ENCODE measurements at regions not wholly inside any gene's neighbourhood (a gene's known extent, or its start where the extent isn't known, plus 50 kb on each side); places are given as distances from the start of the nearest gene placed in this dataset.

DNA sequence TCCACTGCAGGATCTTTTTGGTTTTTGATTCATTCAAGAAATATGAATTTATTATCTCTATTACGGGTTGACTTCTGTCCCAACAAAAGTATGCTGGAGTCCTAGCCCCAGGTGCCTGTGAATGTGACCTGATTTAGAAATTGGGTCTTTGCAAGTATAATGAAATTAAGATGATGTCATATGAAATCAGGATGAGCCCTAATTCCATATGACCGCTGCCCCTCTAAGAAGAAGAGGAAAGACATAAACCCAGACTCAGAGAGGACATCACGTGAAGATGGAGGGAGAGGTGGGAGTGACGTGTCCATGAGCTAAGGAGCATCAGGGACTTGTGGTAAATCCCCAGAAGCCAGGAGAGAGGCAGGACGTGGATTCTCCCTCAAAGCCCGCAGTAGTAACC lies 287.1 kb downstream of the LPIN1 start:
- DNase-seq: no peak

DNA sequence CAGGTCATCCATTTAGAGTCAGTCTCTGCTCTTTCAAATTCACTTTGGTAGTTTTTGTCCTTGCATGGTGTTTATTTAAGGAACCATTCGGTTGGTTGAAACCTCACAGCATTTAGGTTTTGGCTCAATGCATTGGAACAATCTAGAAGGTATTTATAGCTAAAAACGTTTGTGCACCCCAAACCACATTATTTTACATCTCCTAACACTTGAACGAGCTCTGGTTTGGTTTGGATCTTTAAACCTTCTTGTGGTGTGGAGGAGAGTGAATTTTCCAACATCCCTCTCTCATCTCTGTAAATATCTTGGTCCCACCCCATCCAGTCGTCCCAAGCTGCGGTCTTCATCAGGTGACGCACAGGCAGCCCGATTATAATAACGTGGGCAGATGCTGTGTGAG lies 287.9 kb downstream of the LPIN1 start:
- DNase-seq: no peak

DNA sequence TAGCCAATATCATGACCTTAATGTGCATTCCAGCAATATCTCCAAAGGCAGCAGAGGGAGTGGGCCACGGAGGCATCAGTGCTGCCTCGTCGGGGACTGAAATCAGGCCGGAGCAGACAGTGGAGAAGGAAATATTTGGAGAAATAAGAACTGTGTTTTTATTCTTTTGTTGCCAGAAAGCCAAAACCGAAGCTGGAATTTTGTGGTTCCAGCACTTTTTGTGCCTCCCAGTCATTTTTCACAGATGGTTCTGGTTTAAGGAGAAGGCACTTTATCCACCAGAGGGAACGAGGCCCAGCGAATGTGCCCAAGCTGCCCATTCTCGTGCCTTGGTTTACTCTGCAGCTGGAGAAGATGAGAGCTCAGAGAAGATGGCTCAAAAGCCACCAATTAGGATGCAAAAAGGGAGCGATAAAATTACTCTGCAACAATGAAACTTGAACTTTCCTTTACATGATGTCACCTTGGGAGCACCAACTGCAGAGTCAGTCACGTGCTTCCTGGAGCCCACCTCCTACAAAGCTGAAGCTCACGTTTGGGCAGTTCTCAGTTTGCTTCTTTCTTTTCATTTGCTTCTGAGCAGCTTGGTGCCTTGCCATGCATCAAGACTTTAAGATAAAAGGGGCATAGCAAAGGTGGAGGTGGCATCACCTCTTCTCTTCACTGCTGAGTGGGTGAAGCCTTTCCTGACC lies 288.7 kb downstream of the LPIN1 start:
- DNase-seq: no peak

DNA sequence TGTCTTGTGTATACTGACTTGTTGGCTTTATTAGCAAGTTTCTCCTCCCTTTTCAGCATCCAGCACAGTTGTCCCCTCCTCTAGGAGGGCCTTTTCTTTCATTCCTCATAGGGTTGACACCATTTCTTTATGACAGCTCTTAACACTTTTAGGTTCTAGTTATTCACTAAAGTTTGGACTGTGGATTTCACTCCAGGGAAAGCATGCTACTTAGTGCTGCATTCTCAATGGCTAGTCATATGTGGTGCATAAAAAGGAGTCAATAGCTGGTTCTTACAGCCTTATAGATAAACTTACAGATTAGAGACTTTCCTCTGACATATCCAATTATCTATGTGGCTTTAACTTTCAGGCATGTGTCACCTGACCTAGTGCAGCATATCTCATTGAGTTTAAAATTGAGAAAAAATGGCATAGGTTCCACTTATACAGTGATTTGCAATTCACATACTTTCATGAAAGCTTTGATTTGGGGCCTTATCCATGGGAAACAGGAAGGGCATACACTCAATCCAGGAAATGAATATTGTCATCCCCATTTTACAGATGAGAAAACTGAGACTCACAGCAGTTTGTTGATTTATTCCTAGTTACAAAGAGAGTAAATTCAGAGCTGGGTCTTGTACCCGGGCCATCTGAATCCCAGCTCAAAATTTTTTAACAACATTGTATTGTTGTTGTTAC lies 289.7 kb downstream of the LPIN1 start:
- DNase-seq: no peak

DNA sequence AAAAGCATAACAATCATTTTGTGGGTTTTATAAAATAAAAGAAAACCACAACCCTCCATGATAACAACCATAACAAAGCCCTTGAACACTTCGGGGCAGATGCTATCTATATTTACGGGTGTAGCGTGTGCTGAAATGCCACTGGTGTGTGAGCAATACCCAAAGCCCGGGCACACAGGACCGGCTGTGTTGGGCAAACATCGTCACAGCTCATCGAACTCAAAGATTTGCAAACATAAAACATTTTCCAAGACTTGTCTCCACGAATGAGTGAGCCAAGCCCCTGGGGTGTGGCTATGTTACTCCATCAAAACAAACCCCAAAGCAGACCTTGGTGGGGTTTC lies 290.2 kb downstream of the LPIN1 start:
- DNase-seq: no peak

DNA sequence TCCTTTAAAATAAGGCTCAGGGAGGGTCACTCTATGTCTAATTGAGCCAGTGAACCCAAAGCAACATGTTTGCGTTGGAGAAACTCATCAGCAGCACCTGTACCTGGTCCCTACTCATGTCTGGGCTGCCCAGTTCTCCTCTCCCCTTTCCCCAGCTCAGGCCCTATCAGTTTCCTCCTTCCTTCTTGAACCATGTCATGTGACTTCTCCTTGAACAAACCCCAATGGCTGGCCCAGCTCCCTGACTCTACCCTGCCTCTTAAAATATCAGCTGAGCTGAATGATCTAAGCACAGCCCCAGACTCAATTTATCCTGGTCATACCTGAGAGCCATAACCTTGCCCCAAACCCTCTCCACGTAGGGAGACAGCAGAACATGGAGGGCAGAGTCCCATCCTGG lies 290.9 kb downstream of the LPIN1 start:
- no peak for DNase-seq

DNA sequence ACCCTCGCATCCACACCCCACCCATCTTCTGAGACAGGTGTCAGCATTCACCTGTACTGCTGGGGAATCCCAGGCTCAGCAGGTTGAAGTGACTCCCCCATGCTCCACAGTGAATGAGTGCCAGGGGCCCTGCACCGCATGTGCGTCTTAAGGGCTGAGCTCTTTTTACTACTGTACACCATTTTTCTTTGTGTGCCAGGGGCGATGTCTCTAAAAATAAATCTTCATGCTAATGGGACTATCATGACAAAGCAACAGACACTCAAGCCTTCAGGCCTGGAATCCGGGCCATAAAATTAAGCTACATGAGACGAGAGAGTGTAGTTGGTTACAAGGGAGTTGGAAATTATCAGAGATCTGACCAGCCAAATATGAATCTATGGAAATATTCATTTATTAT lies 294.8 kb downstream of the LPIN1 start:
- DNase-seq: no peak

DNA sequence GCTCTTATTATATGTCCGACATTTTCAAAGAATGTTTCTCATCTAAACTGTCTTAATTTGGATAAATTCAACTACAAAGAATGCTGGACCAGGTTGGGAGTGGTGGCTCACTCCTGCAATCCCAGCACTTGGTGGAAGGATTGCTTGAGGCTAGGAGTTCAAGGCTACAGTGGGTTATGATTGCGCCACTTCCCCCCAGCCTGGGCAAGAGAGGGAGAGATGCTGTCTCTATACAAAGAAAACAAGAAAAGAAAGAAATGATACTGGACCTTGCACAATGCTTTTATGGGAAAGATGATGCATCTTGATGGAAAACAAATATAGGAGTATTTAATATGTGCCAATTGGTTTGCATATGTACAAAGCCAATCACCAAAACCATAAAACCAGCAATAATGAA lies 296.7 kb downstream of the LPIN1 start:
- DNase-seq: no peak

DNA sequence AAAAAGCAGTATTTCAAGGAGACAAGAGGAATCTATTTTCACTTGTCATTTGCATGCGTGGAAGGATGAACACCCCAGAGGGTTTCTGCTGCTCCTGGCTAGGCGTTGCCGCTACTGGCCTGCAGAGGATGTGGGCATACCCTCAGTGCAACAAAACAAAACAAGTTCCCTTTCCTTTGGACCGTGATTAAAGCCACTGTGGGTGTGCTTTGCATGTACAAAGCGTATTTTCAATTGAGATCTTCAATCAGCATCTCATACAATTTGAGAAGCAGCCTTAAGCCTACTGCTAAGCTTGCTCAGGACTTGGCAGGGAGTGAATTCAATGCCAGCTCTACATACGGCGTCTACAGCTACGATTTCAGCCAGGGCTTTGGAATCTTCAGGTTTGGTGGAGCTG lies 298.4 kb downstream of the LPIN1 start:
- no peak for DNase-seq

DNA sequence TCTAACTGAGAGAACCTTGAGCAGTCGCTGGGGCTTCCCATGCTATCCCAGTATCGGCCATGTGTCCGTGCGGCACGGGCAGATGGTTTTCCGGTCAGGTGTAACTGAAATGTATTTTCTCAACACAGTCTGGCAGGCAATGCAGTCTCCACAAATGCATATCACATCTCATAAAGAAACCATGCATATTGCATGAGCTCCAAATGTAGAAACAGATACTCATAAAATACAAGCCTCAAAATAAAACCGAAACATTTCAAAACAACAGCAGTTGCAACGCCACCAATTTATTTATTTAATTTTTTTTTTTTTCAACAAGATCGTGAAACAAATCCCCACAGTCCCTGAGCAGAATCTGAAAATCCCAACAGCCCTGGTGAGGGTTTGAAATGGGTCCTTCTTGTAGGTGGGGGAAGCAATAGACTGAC lies 299.4 kb downstream of the LPIN1 start:
- DNase-seq: no peak

DNA sequence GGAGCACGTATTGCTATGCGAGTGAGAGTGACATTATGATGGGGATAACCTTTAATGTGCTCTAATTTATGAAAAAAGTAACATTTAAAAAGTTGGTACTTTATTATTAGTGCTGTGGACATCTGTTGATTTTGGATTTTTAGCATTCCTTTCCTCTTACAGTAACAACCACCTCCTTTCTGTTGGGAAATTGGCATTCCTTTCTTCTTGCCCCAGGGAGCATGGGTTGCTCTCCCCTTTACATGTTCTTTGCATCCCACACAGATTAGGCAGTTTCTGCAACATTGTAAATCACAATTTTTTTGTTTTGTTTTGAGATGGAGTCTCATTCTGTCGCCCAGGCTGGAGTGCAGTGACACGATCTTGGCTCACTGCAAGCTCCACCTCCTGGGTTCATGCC lies 300.2 kb downstream of the LPIN1 start:
- DNase-seq: no peak

DNA sequence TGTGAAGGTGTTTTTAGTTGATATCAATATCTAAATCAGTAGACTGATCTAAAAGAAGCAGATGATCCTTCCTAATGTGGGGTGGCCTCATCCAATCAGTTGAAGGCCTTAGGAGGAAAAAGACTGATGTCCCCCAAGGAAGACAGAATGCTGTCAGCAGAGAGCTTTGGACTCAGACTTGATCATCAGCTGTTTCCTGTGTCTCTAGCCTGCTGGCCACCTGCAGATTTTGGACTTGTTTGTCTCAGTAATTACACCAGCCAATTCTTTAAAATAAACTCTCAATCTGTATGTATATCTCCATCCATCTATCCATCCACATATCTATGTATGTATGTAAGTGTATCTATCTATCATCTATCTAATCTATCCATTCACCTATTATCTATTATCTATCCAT lies 301.3 kb downstream of the LPIN1 start:
- DNase-seq: no peak

DNA sequence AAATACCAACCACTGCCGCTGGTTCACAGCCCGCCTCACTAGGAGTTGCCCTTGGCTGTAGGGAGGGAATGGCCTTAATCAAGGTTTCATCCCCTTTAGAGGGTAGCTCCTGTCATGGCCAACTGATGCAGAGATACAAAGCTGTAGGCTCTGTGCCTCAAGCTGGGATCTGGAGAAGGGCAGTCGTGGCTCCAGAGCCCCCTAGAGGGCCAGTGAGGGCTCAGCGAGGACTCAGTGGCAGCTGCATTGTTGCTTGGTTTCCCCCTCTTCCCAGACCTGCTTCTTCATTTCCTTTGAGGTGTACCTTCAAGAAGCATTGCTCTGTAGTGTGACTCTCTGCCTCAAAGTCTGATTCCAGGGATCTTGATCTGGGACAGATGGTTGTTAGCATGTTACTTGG lies 302.1 kb downstream of the LPIN1 start:
- DNase-seq: no peak

DNA sequence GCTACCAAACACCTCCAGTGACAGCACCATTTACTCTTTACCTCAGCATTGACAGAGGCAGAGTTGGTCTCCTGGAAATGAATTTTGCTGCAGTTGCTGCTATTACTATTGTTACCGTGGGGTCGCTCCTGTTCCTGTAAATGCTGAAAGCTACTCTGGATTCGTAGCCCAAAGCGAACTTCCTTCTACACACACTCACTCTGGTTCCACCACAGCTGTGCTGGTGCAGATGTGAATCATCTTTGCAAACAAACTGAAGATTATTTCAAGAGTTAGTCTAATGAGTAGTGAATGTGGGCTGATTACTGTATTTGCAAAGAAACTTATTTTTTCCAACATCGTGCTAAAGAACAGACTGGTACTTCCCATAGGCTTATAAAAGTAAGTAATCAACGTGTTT lies 304.0 kb downstream of the LPIN1 start:
- DNase-seq: no peak

DNA sequence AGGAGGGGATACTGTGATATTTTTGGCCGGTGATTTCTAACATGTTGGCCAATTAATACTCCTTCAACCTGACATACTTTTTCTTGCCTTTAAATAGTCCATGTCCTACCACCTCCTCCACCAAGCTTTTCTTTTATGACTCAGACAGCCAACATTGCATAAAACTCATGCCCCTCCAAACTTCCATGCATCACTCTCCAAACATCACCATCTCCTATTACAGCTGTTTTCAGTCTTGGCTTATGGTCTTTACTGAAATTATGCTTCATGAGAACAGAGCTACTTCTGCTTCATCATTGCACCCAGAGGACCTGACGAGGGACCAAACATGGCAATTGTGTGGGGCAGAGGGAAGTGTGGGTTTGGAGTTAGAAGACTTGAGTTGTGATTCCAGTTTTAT lies 305.4 kb downstream of the LPIN1 start:
- no peak for DNase-seq

DNA sequence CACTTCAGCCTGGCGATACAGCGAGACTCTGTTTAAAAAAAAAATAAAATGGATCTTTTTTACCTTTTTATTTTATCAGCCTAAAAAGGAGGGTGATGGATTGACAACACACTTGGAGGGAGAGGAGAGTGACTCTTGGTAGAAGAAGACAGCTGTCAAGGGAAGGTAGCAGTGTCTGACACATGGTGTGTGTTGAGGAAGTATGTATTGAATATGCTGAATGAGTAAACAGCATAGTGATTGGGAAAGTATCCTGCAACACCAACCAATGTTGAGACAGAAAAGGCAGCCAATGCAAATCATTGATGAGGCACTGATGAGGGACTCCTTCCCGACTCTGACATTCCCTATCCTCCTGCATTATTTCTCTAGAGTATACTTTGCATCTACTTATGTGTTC lies 306.4 kb downstream of the LPIN1 start:
- DNase-seq: no peak

DNA sequence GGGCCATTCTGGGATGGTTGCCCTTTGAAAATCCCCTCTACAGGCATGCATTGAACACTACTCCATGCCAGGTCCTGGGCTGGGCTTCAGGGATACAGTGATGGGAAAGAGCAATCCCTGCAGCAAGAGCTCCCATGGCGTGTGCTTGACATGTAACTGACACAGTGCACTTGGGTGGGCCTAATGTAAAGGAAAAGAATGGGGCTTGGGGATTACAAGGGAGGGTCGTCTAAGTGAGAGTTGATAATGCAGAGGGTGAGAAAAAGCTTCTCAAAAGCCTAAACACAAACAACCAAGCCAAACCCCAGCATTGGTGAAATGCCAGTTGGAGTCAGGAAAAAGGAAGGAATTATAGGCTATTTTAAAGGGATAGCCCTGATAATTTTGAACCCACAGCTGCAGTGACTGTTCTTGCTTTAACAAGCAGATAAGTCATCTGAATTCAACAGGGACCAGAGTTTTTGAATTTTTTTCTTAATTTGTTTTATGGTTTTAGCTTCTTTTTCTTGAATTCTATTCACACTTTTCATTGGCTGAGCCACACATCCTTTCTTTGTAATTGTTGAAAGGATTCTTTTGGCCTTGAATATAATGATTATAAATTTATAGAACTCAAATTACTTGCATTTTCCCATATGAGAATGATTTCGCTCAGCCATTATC lies 308.7 kb downstream of the LPIN1 start:
- DNase-seq: no peak

DNA sequence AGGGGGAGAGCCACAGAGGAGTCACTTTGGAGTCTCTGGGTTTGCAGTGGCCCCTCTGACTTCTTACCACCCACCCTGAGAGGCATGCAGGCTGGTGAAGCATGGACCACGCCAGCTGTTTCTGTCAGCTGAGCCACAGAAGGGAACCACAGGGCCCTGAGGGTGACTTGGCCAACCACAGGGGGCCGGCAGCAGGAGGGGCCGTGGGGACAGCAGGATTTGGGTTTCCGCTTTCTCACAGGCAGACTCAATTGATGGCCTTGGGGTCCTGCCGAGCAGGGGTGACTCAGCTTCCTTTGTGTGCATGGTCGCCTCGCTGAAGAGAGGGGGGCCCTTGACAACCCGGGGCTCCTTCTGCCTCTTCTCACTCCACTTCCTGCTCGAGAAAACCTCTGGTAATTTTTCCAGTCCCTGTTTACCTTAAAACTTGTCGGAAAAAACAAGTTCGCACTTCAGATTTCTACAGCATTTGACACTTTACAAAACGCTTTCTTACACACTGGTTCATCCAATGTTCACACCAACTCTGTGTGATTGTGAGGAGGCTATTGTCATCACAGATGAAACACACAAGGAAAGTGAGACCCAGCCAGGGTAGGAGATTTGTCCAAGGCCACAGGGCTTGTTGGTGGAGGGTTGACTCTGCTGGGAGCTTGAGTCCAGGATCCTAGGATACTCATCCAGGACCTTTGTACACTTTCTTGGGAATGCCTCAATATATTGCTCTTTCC lies 311.2 kb downstream of the LPIN1 start:
- DNase-seq: no peak

DNA sequence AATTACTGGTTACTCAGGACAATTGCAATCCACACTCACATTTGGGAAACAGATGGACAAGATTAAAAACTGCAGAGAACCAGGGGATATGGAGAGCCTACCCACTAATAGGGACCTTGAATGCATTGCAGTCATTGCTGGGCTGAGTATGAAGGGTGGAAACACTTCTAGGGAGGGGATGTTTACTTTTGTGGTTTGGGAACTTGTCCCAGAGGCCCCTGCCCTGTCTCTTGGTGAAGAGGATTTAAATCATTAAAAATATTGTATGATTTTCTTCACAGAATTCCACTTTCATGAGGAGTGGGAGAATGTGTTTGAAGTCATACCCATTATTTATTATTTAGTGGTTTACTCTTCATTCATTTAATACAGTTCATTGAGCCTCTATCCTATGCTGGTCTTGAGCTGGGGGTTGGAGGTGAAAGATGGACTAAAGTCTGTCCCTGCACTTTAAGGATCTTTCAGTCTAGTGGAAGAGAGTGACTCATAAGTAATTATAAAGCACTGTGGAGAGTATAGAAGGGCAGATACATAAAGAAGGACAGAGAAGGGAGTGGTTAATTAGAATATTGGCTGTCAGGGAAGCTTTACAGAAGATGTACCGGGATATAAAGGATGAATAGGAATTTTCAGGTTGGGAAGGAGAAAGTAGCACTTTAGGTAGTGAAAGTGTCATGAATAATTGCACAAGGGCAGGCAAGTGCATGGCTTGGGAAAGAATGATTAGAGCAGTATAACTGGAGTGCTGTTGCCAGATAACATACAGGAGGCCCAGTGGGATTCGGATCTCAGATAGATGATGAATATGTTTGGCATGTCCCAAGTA lies 313.4 kb downstream of the LPIN1 start:
- no peak for DNase-seq

DNA sequence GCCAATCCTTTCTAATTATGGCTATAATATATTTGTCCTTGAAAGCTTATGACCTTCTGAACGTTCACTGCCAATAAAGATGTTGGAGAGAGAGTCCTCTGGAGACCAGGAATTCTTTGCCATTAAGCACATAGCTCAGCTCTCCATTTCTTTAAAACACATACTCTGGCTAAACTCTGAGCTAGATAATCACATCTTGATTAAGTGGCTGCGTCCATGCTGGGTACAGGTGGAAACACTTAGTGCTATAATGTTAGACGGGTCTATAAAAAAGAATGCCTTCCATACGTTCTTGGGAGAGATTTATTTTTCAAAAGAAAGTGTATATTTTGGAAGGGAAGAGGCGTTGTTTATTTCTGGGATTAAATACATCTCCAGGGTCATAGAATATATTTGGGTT lies 314.5 kb downstream of the LPIN1 start:
- DNase-seq: no peak

DNA sequence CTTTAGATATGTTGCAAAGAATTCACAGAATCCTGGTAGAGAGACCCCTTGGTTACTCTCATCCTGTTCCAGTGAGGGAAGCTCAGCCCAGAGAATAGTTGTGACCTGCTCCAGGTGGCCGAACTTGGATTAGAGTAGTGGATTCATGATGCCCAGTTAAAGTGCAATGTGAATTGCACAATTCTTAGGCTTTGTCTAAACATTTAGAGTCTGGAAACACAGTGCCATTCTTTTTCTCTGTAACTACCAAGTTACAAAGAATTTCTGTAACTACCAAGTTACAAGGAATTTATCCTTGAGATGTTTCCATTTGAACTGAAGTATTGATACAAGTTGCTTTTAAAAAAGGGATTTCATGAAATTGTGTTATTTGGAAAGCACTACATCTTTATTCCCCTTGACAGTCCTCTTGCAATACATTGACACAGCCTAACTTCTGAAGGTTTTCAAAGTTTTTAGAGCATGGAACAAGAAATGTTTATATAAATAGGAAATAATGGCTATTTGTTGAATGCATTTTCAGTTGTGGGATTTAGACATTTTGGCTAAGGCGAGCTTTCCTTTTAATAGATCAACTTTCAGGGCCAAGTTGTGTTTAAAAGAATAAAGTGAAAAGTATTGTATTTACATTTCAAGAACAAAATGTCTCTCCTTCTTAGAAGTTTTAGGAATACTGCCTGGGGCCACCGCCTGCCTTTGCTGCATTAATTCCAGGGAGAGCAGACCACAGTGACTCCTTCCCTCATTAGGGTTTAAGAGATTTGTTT lies 315.0 kb downstream of the LPIN1 start:
- no peak for DNase-seq

DNA sequence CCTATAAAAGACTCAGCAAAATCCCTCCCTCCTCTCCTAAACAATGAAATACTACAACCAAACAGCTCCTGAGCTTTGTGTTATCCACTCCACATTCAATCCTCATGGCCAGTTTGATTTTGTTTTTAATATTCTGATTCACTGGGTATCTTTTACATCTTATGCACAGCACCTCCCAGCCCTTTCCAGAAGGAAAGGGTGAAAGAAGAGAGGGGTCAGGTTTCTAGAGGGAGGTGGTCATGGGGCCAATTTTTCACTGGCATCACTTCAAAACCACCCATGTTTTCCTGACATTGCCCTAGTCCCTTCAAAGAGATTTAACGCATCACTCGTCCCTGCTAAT lies 315.6 kb downstream of the LPIN1 start:
- no peak for DNase-seq

Data from NCI-H446 (cell line).